Fibroblast of villous mesenchyme (primary cell): ENCODE measurements at regions not wholly inside any gene's neighbourhood (a gene's known extent, or its start where the extent isn't known, plus 50 kb on each side); places are given as distances from the start of the nearest gene placed in this dataset. TPM values are rescaled to one million over a fixed set of nuclear protein-coding genes. Genes with fewer than 3 reads are reported as not detected.

Experiments used
- DNase-seq: peaks from one replicate; pipeline ENCODE4 v3.0.0-alpha.2; 2010; ENCODE audit warnings: low read depth
- H3K4me3 ChIP-seq: 2 replicates; pipeline ENCODE4 v1.5.1; 2011; ENCODE audit warnings: low read depth, mild to moderate bottlenecking, low read length
- CTCF ChIP-seq: IDR thresholded peaks from 2 replicates; pipeline ENCODE4 v1.5.1; 2012; ENCODE audit warnings: low read depth, mild to moderate bottlenecking, low read length; ENCODE audit not compliant: insufficient read depth
- small RNA-seq: library from RNA; depleted of rRNA; stranded (forward); fragments of <200 nt; gene quantifications from one replicate; pipeline ENCODE3, GENCODE V24; 2012

- H3K4me3 ChIP-seq = no peak overlapping the region
- no peak for TF ChIP-seq CTCF
- no peak for DNase-seq
Measured at GRCh38 chr18:6668836-6669235, 60.7 kb upstream of the ARHGAP28 start.

- no peak for TF ChIP-seq CTCF
- no peak overlapping the region for H3K4me3 ChIP-seq
- no peak for DNase-seq
Measured at GRCh38 chr18:6672821-6673308, 56.7 kb upstream of the ARHGAP28 start.

- H3K4me3 ChIP-seq = no peak overlapping the region
- TF ChIP-seq CTCF = no peak
- DNase-seq = no peak
Measured at GRCh38 chr18:6677086-6677485, 52.4 kb upstream of the ARHGAP28 start.

GRCh38 chr18:6679201-6679600 is 50.3 kb upstream of the ARHGAP28 start:
- DNase-seq = no peak
- no peak overlapping the region for H3K4me3 ChIP-seq
- TF ChIP-seq CTCF = no peak

Small RNA genes lying in the stretch of these regions (small RNA-seq; reads per million reads assigned to genes)
- gene RN7SL282P = not detected
